Stomach (tissue), 8 donors: ENCODE measurements at regions not wholly inside any gene's neighbourhood (a gene's known extent, or its start where the extent isn't known, plus 50 kb on each side); places are given as distances from the start of the nearest gene placed in this dataset.
"Not testable (repeated sequence)": the region's sequence is repeated elsewhere in the genome, so short reads cannot be mapped to it uniquely, and the experiment has no call there.

Source experiments
- DNase-seq, 2 donors: peaks; one replicate each; pipeline versions ENCODE4 v3.0.0 to v3.0.0-alpha.2; 2013 to 2019
- H3K27ac ChIP-seq, 5 donors: fragments of 200-600 bp in 4 of 5; sonication (generic) in 4 of 5; one replicate each; pipeline ENCODE4 v1.5.1; 2013 to 2019; ENCODE audit warnings: mild to moderate bottlenecking in 1 of 5, moderate library complexity in 1 of 5
- H3K27me3 ChIP-seq, 3 donors: fragments of 200-600 bp; sonication (generic); one replicate each; pipeline ENCODE4 v1.5.1; 2017 to 2019; ENCODE audit warnings: mixed run types in 1 of 3
- H3K36me3 ChIP-seq, 4 donors: fragments of 200-600 bp; sonication (generic); 1 replicate in 3 of 4; 2 replicates in 1 of 4; pipeline ENCODE4 v1.5.1; 2016 to 2019
- H3K4me1 ChIP-seq, 4 donors: fragments of 200-600 bp; sonication (generic); one replicate each; pipeline ENCODE4 v1.5.1; 2016 to 2019
- H3K4me3 ChIP-seq, 4 donors: fragments of 200-600 bp; sonication (generic) in 3 of 4; one replicate each; pipeline ENCODE4 v1.5.1; 2016 to 2019; ENCODE audit warnings: mild to moderate bottlenecking in 1 of 4
- H3K9me3 ChIP-seq, 4 donors: fragments of 200-600 bp; sonication (generic); one replicate each; pipeline ENCODE4 v1.5.1; 2016 to 2019
- EP300 ChIP-seq: sonication (generic); formaldehyde crosslinking; IDR thresholded peaks from one replicate; pipeline ENCODE4 v1.6.1; 2017; ENCODE audit warnings: antibody characterized with exemption
- POLR2A ChIP-seq, 4 donors: fragments of 450-650 bp; IDR thresholded peaks; one replicate each; pipeline ENCODE4 v1.6.1; 2016; ENCODE audit warnings: antibody characterized with exemption in 4 of 4, control low read depth in 2 of 4, mild to moderate bottlenecking in 1 of 4, moderate library complexity in 1 of 4
- POLR2AphosphoS5 ChIP-seq, 3 donors: sonication (generic); formaldehyde crosslinking; IDR thresholded peaks; one replicate each; pipeline ENCODE4 v1.6.1; 2016; ENCODE audit warnings: antibody characterized with exemption in 3 of 3
- WGBS, 5 donors: extraction: QIAGEN DNeasy Blood & Tissue Kit in 3 of 5; methylation state at CpG; one replicate each; pipeline versions ENCODE4 v1.1.5 to v1.1.7; 2013 to 2018; 5-methylcytosine and 5-hydroxymethylcytosine counted together
- intact Hi-C: fragments of 100-400 bp; cut with DNase I; formaldehyde crosslinking; loops from one replicate; pipeline ENCODE4 v1.15.1; 2023; ENCODE audit warnings: low total_unique reads
- TF ChIP-seq, protein P1 (sequence below), 7 experiments: fragments of 450-650 bp in 4 of 7; fragments of 200-600 bp in 3 of 7; sonication (generic) in 3 of 7; IDR thresholded peaks; one replicate each; pipeline ENCODE4 v1.5.1; 2016 to 2019; ENCODE audit warnings: antibody characterized with exemption in 7 of 7, control low read depth in 2 of 7, mild to moderate bottlenecking in 1 of 7
- donor health status: healthy with polysubstance abuse.
- donor health status: Bipolar disorder and iron deficiency.
- donor health status: healthy.

DNA sequence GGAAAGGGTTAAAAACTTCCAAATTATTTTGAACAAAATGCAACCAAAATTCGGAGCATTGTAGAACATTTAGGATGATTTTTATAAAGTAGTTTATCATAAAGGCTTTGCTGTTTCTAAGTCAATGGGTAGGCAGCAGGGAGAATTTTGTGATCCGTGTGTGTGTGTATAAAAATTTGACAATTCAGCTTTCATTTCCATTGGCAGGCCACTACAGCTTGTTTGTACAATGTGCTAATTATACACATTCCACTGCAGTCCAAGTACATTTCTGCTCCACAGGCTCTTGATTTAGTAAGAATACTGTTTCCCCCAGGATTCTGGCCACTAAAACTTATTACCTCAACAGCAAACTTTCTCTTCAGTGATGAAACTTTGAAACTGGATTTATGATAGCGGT is 71.8 kb upstream of the LTBP1 start:
- DNase-seq: no peak
- TF ChIP-seq POLR2AphosphoS5 (IDR thresholded peaks at IDR 0.05): no peak
- TF ChIP-seq EP300: no peak
- TF ChIP-seq POLR2A (IDR thresholded peaks at IDR 0.05): no peak
- TF ChIP-seq, protein P1, sequence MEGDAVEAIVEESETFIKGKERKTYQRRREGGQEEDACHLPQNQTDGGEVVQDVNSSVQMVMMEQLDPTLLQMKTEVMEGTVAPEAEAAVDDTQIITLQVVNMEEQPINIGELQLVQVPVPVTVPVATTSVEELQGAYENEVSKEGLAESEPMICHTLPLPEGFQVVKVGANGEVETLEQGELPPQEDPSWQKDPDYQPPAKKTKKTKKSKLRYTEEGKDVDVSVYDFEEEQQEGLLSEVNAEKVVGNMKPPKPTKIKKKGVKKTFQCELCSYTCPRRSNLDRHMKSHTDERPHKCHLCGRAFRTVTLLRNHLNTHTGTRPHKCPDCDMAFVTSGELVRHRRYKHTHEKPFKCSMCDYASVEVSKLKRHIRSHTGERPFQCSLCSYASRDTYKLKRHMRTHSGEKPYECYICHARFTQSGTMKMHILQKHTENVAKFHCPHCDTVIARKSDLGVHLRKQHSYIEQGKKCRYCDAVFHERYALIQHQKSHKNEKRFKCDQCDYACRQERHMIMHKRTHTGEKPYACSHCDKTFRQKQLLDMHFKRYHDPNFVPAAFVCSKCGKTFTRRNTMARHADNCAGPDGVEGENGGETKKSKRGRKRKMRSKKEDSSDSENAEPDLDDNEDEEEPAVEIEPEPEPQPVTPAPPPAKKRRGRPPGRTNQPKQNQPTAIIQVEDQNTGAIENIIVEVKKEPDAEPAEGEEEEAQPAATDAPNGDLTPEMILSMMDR (IDR thresholded peaks at IDR 0.05): no peak
- no peak overlapping the region for H3K27ac ChIP-seq
- no peaks in the 10 kb centered on the region for H3K36me3 ChIP-seq
- no peak overlapping the region for H3K4me3 ChIP-seq
- H3K27me3 ChIP-seq: no peaks in the 10 kb centered on the region
- H3K9me3 ChIP-seq: no peaks in the 10 kb centered on the region
- H3K4me1 ChIP-seq: peaks cover 0 to 8% (median 0%) of the 10 kb centered on the region in 4 donors
- intact Hi-C loops: no loop called here
- 44 to 60% (median 46%) methylated on average over 3 of the region's 3 CpGs for WGBS, 5 donors

DNA sequence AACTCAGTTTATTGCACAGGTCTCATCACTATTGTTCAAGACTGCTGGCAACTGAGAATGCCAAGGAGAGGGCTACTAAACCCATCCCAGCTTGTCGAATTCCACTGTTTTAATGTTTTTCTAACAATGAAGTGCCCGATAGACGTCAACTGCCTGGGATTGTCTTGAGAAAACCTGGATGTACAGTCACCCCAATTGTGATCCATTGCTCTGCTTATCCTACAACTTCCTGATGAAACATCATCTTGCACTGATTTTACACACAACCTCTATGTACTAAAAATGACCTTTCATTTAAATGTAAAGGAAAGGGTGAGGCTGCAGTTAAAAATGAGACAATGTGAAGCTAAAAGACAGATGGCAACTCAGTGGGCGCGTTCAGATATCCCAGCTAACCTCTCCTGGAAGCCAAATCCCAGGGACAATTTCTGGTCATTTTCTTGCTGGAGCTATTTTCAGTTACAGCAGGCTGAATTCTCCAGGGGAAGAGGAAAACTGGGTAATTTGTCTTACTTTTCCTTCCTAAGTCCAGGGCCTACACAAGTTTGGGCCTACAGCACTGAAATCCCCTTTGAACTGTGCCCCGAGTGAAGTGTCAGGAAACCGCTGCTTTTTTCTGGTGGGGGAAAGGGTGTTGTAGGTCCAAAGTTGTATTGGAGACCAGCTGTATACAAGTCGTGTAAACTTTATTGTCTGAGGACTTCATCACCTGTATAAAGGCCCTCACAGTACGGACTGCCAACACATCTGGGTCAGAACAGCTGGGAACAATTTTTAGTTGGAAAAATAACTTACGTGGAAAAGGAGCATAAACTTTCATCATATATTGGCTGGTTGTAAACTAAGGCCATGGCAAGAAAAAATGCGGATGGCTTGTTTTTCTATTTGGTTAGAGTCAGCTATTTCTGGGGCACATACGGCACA is 68.9 kb upstream of the LTBP1 start:
- H3K27ac ChIP-seq: peak overlapping the region in 1 of 5 donors; percentile 15

DNA sequence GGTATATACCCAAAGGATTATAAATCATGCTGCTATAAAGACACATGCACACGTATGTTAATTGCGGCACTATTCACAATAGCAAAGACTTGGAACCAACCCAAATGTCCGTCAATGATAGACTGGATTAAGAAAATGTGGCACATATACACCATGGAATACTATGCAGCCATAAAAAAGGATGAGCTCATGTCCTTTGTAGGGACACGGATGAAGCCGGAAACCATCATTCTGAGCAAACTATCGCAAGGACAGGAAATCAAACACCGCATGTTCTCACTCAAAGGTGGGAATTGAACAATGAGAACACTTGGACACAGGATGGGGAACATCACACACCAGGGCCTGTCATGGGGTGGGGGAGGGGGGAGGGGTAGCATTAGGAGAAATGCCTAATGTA is 66.8 kb upstream of the LTBP1 start:
- intact Hi-C loops, H3K4me1 ChIP-seq, H3K27ac ChIP-seq, H3K4me3 ChIP-seq, H3K27me3 ChIP-seq, DNase-seq, H3K9me3 ChIP-seq, H3K36me3 ChIP-seq: not testable (repeated sequence)
- 91 to 95% (median 93%) methylated on average over 6 to 7 of the region's 7 CpGs for WGBS, 5 donors

More for the DNA sequence above, 68.9 kb upstream of the LTBP1 start:
- H3K27me3 ChIP-seq: no peaks in the 10 kb centered on the region
- TF ChIP-seq, protein P1 (IDR thresholded peaks at IDR 0.05): no peak
- no peak for TF ChIP-seq EP300
- WGBS, 5 donors: 76 to 83% (median 80%) methylated on average over 12 of the region's 12 CpGs
- H3K4me3 ChIP-seq: no peak overlapping the region
- peak in 1 of 2 donors; percentile 13 for DNase-seq
- intact Hi-C loops: no loop called here
- H3K36me3 ChIP-seq: no peaks in the 10 kb centered on the region
- no peaks in the 10 kb centered on the region for H3K9me3 ChIP-seq
- peaks cover 0 to 8% (median 0%) of the 10 kb centered on the region in 4 donors for H3K4me1 ChIP-seq

DNA sequence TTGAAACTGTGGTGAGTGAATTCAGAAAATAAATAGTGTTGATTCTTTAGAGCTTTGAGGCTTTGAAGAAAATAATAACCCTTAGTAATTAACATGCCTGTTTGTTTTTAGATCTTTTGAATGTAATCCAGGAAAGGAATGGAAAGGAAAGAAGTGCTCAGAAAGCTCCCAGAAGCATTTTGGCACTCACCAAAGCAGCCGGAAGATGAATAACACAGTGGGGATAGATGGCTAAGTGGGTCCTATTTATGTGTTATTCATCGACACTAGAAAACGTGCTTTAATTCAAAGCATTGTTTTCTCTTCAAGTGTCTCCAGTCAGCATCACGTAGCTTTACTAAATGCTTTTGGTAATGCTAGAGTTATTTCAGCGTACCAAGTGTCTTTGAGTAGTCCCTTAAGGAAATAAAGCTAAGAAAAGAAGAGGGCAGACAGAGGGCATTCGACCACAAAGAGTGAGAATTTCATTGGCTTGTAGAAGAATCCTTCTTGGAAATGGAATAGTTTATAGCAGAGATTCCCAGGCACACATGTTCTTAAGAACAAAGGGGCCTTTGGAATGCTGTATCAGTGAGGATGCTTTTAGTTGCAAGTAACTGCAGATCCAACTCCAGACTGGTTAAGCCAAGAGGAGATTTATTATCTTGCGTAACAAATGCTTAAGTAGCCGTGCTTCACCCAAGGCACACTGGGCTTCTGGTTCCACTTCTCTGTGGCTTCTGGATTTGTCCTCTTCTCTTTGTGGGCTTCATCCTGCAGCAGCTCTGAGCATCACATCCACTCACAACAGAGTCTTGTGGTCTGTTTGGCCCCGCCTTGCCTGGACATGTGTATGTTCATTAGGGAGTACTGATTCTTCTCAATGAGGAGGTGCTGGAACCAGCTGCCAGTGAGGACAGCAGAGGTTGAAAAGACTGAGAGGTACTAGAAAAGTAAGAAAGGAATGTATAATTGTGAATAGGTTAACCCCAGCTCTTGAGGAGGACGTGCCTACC is 63.6 kb upstream of the LTBP1 start:
- Histone ChIP-seq H3K27ac (no peak overlapping the region), H3K36me3 (no peaks in the 10 kb centered on the region), H3K4me3 (no peak overlapping the region), H3K4me1 (no peaks in the 10 kb centered on the region), H3K9me3 (peaks cover 0 to 11% (median 5%) of the 10 kb centered on the region in 4 donors), H3K27me3 (no peaks in the 10 kb centered on the region)
- intact Hi-C loops: no loop called here
- no peak for DNase-seq
- 65 to 72% (median 70%) methylated on average over 10 of the region's 10 CpGs for WGBS, 5 donors
- TF ChIP-seq EP300 (no peak), POLR2AphosphoS5 (IDR thresholded peaks at IDR 0.05) (no peak), POLR2A (IDR thresholded peaks at IDR 0.05) (no peak)
- TF ChIP-seq, protein P1 (IDR thresholded peaks at IDR 0.05): no peak
